ENCODE measurements at regions not wholly inside any gene's neighbourhood (a gene's known extent, or its start where the extent isn't known, plus 50 kb on each side); places are given as distances from the start of the nearest gene placed in this dataset.

DNA sequence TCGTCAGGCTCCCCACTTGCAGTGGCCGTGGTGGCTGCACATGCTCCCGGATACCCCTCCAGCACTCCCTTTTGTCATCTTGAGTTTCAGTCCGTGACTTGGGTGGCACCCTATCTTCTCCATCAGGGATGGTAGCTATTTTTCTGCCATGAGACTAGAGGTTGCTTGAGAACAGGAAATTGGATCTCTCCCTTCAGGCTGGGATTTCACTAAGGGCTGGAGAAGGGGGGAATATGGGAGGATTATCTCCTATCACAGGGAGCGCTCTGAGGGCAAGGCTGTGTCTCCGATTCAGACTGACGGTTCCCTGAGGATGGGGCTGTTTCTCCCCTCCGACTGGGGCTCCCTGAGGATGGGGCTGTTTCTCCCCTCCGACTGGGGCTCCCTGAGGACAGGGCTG, 123.1 kb downstream of the MRPL14 start:
- no peaks in the 10 kb centered on the region for H3K9me3 ChIP-seq
- H3K4me3 ChIP-seq (ENCODE audit: low read depth in 1 of 2, low read length in 1 of 2), result no peak overlapping the region
- TF ChIP-seq, protein P1, sequence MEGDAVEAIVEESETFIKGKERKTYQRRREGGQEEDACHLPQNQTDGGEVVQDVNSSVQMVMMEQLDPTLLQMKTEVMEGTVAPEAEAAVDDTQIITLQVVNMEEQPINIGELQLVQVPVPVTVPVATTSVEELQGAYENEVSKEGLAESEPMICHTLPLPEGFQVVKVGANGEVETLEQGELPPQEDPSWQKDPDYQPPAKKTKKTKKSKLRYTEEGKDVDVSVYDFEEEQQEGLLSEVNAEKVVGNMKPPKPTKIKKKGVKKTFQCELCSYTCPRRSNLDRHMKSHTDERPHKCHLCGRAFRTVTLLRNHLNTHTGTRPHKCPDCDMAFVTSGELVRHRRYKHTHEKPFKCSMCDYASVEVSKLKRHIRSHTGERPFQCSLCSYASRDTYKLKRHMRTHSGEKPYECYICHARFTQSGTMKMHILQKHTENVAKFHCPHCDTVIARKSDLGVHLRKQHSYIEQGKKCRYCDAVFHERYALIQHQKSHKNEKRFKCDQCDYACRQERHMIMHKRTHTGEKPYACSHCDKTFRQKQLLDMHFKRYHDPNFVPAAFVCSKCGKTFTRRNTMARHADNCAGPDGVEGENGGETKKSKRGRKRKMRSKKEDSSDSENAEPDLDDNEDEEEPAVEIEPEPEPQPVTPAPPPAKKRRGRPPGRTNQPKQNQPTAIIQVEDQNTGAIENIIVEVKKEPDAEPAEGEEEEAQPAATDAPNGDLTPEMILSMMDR (IDR thresholded peaks at IDR 0.05), result no peak
- H3K27ac ChIP-seq, result no peak overlapping the region
- peaks cover 100% of the 10 kb centered on the region for H3K27me3 ChIP-seq
- H3K36me3 ChIP-seq, result no peaks in the 10 kb centered on the region
- H3K4me1 ChIP-seq (ENCODE audit: control insufficient read depth in 1 of 2, insufficient read depth in 1 of 2, low read depth in 1 of 2, low read length in 1 of 2), result peaks cover 3 to 14% of the 10 kb centered on the region in 2 experiments

DNA sequence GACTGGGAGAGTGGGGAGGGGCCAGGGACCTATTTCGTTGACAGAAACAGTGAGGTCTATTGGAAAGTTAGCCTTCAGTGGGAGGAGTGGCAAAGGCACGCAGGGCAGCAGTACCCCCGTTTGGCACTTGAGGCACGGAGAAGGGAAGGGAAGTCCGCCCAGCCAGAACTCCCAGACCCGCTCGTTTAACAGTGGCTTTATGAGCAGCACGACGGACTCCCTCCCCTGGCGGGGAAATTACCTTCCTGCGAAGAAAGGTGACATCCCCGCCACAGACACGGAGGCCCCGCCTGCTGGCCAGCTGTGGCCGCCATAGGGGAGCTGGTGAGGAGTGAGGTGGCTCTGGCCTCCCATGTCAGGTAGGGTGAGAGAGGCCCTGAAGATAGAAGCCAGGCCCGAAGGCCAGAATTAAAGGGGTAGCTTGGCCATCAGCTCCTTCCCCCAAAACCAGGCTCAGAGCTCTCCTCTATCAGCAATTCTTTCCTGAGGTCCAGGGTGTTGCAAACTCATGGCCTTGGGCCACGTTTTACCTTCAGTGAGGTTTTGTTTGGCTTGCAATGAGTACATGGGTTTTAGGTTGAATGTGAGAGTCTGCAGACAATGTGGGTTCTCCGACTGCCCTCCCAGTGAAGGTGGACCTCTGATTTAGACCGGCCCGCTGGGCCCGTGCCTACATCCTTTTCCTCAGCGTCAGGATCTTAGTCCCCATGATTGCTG, 123.7 kb downstream of the MRPL14 start:
- Histone ChIP-seq H3K27ac (no peak overlapping the region), H3K4me1 (ENCODE audit: control insufficient read depth in 1 of 2, insufficient read depth in 1 of 2, low read depth in 1 of 2, low read length in 1 of 2) (peaks cover 3 to 14% of the 10 kb centered on the region in 2 experiments), H3K36me3 (no peaks in the 10 kb centered on the region), H3K27me3 (peaks cover 100% of the 10 kb centered on the region), H3K4me3 (ENCODE audit: low read depth in 1 of 2, low read length in 1 of 2) (peak overlapping the region in 1 of 2 experiments; percentile 41), H3K9me3 (no peaks in the 10 kb centered on the region)
- TF ChIP-seq, protein P1 (IDR thresholded peaks at IDR 0.05), result no peak

DNA sequence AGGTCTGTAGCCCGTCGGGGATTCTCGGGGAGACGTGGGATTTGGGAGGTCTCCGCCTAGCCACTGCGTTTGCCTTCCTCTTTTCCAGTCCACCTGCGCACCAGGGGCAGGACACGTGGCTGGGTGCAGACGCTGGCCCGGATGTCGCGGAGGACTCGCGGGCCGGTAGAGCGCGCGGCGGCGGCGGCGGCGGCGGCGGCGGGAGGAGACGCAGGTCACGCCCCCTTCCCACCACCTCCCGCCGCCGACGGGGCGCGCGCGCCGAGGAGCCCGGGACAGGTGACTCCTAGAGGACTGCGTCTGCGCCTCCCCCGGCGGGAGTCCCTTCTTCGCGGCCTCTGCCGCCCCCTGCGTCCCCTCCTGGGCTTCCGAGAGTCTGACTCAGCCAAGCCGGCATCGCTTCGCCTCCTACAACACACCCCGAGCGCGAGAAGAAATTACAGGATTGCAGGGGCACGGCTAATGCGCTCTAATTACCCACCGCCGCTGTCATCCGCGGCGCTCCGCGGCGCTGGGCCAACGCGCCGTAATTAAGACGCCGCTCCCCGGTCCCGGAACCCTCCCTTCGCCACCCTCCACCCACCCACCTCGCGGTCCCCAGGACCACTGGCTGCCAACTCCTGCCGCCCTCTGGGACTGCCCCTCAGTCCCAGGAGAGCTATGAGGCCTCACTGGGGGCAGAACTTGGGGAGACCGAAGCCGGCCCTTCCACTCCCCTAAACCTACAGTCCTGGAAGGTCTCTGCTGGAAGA, 124.5 kb downstream of the MRPL14 start:
- no peaks in the 10 kb centered on the region for H3K9me3 ChIP-seq
- TF ChIP-seq, protein P1 (IDR thresholded peaks at IDR 0.05), result no peak
- H3K36me3 ChIP-seq, result no peaks in the 10 kb centered on the region
- H3K4me3 ChIP-seq (ENCODE audit: low read depth in 1 of 2, low read length in 1 of 2), result peak overlapping the region; percentile 31 to 41
- peaks cover 3 to 14% of the 10 kb centered on the region in 2 experiments for H3K4me1 ChIP-seq (ENCODE audit: control insufficient read depth in 1 of 2, insufficient read depth in 1 of 2, low read depth in 1 of 2, low read length in 1 of 2)
- H3K27me3 ChIP-seq, result peaks cover 100% of the 10 kb centered on the region
- no peak overlapping the region for H3K27ac ChIP-seq

DNA sequence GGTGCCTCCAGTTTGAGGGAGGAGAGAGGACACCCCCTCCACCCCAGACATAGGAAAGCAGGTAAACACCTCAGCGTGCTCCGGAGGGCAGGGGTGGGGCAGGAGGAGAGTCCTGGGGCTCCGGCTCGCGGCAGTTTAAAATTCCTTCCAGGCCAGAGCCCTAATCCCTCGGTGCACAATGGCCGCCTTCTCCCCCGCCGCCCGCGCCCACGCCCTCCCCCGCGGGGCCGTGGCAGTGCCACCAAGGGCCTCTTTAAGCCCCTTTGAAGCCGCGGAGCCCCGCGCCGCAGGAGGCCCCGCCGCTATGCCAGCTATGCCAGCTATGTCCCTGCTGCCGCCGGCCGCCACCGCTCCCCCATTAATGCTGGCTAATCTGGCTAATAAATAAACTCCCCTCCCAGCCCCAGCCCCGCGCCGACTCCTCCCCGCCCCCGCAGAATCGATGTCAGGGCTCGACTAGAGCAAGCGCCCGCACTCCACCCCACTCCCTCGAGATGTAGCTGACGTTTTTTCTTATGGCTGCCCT, 125.1 kb downstream of the MRPL14 start:
- Histone ChIP-seq H3K36me3 (no peaks in the 10 kb centered on the region), H3K4me1 (ENCODE audit: control insufficient read depth in 1 of 2, insufficient read depth in 1 of 2, low read depth in 1 of 2, low read length in 1 of 2) (peaks cover 3 to 14% of the 10 kb centered on the region in 2 experiments), H3K4me3 (ENCODE audit: low read depth in 1 of 2, low read length in 1 of 2) (peak overlapping the region in 1 of 2 experiments; percentile 41), H3K27ac (no peak overlapping the region), H3K27me3 (peaks cover 100% of the 10 kb centered on the region), H3K9me3 (no peaks in the 10 kb centered on the region)
- TF ChIP-seq, protein P1 (IDR thresholded peaks at IDR 0.05), result no peak

DNA sequence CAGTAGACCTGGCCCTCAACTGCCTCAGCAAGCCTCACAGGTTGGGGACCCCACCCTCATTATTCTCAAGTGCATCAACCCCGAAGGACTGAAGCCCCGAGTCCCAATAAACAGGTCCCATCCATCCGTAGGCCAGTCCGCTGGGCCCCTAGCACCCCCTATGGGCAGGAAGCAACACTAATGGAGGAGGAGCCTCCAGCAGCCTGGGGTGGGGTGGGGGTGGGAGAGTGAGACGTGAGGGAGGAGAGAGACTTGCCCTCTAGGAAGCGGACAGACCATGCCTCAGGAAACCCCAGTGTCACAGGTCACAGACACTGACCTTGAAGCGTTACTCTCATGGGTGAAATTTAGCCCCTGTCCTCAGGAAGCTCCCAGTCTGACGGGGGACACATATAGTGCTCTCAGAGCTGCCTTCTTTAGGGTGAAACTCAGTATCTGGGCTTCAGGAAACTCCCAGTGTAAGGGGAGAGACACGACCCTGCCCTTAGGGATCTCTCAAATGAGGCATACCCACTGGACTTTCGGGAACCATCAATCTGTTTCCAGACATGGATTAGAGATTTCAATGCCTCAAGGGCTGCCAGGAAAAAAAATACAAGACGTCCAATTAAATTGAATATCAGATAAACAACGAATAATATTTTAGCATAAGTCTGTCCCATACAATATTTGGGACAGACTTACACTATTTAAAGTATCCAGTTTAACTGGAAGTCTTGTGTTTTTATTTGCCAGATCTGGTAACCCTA, 125.8 kb downstream of the MRPL14 start:
- TF ChIP-seq, protein P1 (IDR thresholded peaks at IDR 0.05), result no peak
- Histone ChIP-seq H3K4me3 (ENCODE audit: low read depth in 1 of 2, low read length in 1 of 2) (no peak overlapping the region), H3K4me1 (ENCODE audit: control insufficient read depth in 1 of 2, insufficient read depth in 1 of 2, low read depth in 1 of 2, low read length in 1 of 2) (peaks cover 3 to 14% of the 10 kb centered on the region in 2 experiments), H3K36me3 (no peaks in the 10 kb centered on the region), H3K9me3 (no peaks in the 10 kb centered on the region), H3K27me3 (peaks cover 96% of the 10 kb centered on the region), H3K27ac (no peak overlapping the region)

Measured in neutrophil (primary cell).